Stimulated activated CD8-positive, alpha-beta memory T cell treated with anti-CD3 and anti-CD28 coated beads, Interleukin-4, amount 100 ng/mL, for 24 hours (primary cell): ENCODE measurements at regions not wholly inside any gene's neighbourhood (a gene's known extent, or its start where the extent isn't known, plus 50 kb on each side); places are given as distances from the start of the nearest gene placed in this dataset.
"Not testable (repeated sequence)": the region's sequence is repeated elsewhere in the genome, so short reads cannot be mapped to it uniquely, and the experiment has no call there.

ENCODE experiments used
- DNase-seq: peaks from one replicate; pipeline ENCODE4 v3.0.0-alpha.2; 2020; ENCODE audit warnings: low read depth

GRCh38 chr1:120614931-120615639, 108.7 kb upstream of the NBPF26 start:
- not testable (repeated sequence) for DNase-seq

GRCh38 chr1:120617493-120617892, 106.3 kb upstream of the NBPF26 start:
- not testable (repeated sequence) for DNase-seq

GRCh38 chr1:120619867-120620692, 103.7 kb upstream of the NBPF26 start:
- not testable (repeated sequence) for DNase-seq

GRCh38 chr1:120620693-120620969, 103.1 kb upstream of the NBPF26 start:
- not testable (repeated sequence) for DNase-seq

GRCh38 chr1:120621278-120621677, 102.5 kb upstream of the NBPF26 start:
- not testable (repeated sequence) for DNase-seq

- DNase-seq, result not testable (repeated sequence)
Measured at GRCh38 chr1:120623539-120623938, 100.2 kb upstream of the NBPF26 start.

- DNase-seq, result not testable (repeated sequence)
Measured at GRCh38 chr1:120624565-120625064, 99.1 kb upstream of the NBPF26 start.

GRCh38 chr1:120629832-120630455, 93.8 kb upstream of the NBPF26 start:
- DNase-seq, result not testable (repeated sequence)

GRCh38 chr1:120634816-120635806, 88.6 kb upstream of the NBPF26 start:
- DNase-seq, result not testable (repeated sequence)

- DNase-seq, result not testable (repeated sequence)
Measured at GRCh38 chr1:120640261-120641013, 83.3 kb upstream of the NBPF26 start.

GRCh38 chr1:120641014-120641302, 82.8 kb upstream of the NBPF26 start:
- not testable (repeated sequence) for DNase-seq

- DNase-seq, result not testable (repeated sequence)
Measured at GRCh38 chr1:120647182-120647581, 76.6 kb upstream of the NBPF26 start.

- not testable (repeated sequence) for DNase-seq
Measured at GRCh38 chr1:120648915-120649623, 74.7 kb upstream of the NBPF26 start.

GRCh38 chr1:120649730-120650129, 74.0 kb upstream of the NBPF26 start:
- DNase-seq, result not testable (repeated sequence)

- not testable (repeated sequence) for DNase-seq
Measured at GRCh38 chr1:120654114-120654513, 69.6 kb upstream of the NBPF26 start.

- DNase-seq, result not testable (repeated sequence)
Measured at GRCh38 chr1:120655394-120655793, 68.4 kb upstream of the NBPF26 start.

GRCh38 chr1:120656116-120656515, 67.6 kb upstream of the NBPF26 start:
- DNase-seq, result not testable (repeated sequence)

GRCh38 chr1:120657804-120658203, 65.9 kb upstream of the NBPF26 start:
- not testable (repeated sequence) for DNase-seq

- DNase-seq, result not testable (repeated sequence)
Measured at GRCh38 chr1:120658622-120659021, 65.1 kb upstream of the NBPF26 start.

- not testable (repeated sequence) for DNase-seq
Measured at GRCh38 chr1:120659133-120659532, 64.6 kb upstream of the NBPF26 start.
